WI38 (cell line): ENCODE measurements at regions not wholly inside any gene's neighbourhood (a gene's known extent, or its start where the extent isn't known, plus 50 kb on each side); places are given as distances from the start of the nearest gene placed in this dataset.

ENCODE experiments used
- H3K4me3 ChIP-seq: 2 replicates; pipeline ENCODE4 v1.5.1; 2011; ENCODE audit warnings: low read depth, mild to moderate bottlenecking, control low read depth, low read length
- CTCF ChIP-seq: IDR thresholded peaks from 2 replicates; pipeline ENCODE4 v1.5.1; 2012; ENCODE audit warnings: low read depth, mild to moderate bottlenecking, control low read depth, low read length

DNA sequence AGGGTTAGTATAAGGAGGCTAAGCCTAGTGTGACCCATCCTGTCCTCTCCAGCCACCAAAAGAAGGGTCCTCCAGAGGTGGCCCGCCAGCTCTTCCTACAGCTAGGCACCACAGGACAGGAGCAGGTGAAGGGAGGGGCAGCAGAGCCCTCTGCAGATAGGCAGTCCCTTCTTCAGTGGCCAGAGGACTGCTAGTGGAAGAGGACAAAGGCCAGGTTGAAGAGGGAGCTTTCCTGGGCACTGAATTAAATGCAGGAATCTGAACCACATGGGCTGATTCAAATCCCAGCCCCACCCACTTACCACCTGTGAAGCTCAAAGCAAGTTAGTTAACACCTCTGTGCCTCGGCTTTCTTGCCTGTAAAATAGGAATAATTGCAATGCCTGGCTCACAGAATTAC is 409.5 kb downstream of the NXPE2 start:
- no peak for TF ChIP-seq CTCF
- no peak overlapping the region for H3K4me3 ChIP-seq

DNA sequence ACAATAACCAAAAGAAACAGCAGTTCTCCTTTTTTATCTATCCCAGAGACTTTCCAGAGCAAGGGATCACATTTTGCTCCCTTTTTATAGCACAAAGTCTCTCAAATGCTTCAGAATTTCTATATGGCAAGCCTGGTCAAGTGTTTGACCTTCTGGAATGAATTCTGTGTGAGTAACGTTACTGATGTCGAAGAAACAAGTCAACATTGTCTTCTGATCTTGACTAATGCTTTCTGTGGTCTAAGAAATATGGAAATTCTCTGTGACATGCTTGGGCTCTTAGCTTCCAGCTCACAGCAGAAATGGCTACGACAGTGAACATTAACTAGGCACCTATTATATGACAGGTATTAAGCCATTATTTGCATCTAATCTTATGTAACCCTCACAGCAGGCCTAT is 411.7 kb downstream of the CADM1 start:
- TF ChIP-seq CTCF, result no peak
- H3K4me3 ChIP-seq, result no peak overlapping the region

DNA sequence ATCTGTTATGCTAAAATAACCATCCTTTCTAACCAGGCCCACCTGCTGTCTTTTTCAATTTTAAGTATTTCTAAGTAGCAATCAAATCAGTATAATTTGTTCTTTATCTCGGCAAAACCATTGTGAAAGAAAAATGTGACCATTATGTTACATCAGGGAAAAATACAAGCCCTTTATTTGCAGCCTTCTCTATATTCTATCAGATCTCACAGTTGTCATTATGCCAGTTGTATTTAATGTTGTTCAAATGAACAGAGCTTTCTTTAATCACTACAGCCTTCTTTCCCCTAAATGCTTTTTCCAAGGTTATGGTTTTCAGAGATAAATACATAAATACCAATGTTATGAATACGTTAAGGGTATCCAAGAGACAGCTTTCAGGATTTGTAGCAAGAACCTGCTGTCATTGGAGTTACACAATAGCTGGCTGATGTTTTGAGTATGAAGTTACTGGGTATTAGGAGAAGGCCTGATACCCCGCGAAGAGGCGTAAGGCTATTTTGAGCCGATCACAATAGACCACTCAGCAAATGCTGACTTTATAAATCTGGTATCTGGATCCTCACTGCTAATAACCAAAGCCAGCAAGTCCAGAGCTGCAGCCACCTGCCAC is 406.3 kb downstream of the CADM1 start:
- no peak overlapping the region for H3K4me3 ChIP-seq
- no peak for TF ChIP-seq CTCF

DNA sequence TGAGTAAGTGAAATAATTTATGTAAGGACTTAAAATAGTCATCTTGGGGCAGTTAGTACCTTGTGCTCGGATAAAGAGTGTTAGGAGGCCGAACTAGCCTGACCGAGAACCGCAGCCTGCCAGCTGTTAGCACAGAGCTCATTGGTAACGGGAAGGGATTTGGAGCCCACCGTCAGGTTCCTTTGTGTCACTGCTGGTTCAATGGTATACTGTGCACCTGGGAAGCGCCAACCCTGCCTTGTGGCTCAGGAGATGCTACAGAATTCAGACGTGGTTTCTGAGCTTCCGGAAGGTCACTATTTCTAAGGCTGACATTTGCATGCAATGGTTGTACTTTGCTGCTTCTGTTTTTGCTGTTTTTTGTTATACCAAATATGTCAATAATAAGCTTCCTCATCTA is 403.5 kb downstream of the CADM1 start:
- TF ChIP-seq CTCF, result no peak
- H3K4me3 ChIP-seq, result no peak overlapping the region

- H3K4me3 ChIP-seq, result no peak overlapping the region
- no peak for TF ChIP-seq CTCF
Measured at GRCh38 chr11:115103921-115104320, 400.3 kb downstream of the CADM1 start.

DNA sequence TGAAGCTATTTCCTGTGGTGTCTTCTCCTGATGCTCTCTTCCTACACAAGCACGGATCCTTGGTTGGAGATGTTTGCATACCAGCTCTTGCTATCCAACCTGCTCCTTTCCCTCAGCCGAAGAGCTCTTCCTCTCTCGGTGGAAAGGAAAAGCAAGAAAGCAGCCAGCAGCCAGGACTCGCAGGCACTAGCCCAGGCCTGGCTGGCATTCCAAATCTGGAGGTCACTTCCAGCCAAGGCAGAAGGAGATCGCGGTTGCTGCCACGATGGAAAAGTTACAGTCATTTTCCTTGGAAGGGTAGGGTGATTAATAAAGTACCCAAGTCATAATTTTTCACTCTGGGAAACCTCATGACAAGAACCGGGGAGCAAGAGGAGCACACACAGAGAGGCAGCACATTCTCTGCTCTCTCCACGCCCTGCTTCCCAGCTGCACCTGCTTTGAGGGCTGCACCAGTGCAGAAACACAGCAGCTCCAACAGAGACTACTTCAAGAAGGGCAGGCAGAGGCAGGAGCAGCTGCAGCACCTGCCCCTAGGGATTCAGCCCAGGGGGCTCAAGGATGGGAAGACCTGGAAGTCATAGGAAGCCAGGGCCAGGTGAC is 399.3 kb downstream of the CADM1 start:
- no peak overlapping the region for H3K4me3 ChIP-seq
- no peak for TF ChIP-seq CTCF

GRCh38 chr11:115111066-115111465 is 393.1 kb downstream of the CADM1 start:
- no peak overlapping the region for H3K4me3 ChIP-seq
- TF ChIP-seq CTCF, result no peak
